HG02610 (cell line): ENCODE measurements at regions not wholly inside any gene's neighbourhood (a gene's known extent, or its start where the extent isn't known, plus 50 kb on each side); places are given as distances from the start of the nearest gene placed in this dataset.
"Not testable (repeated sequence)": the region's sequence is repeated elsewhere in the genome, so short reads cannot be mapped to it uniquely, and the experiment has no call there.

Experiments used
- ATAC-seq: cut with Tn5 transposase; IDR thresholded peaks from one replicate; pipeline ENCODE4 v1.9.1; 2021; ENCODE audit warnings: mild to moderate bottlenecking, moderate library complexity; ENCODE audit not compliant: unreplicated experiment

- ATAC-seq = no peak
Measured at GRCh38 chr5:96175090-96175489, 213.4 kb upstream of the ELL2 start.

GRCh38 chr5:96173366-96173765, 211.7 kb upstream of the ELL2 start:
- no peak for ATAC-seq

- no peak for ATAC-seq
Measured at GRCh38 chr5:96172436-96172835, 210.8 kb upstream of the ELL2 start.

GRCh38 chr5:96171973-96172372, 210.3 kb upstream of the ELL2 start:
- ATAC-seq = not testable (repeated sequence)

GRCh38 chr5:96170481-96171125, 209.0 kb upstream of the ELL2 start:
- ATAC-seq = not testable (repeated sequence)

- not testable (repeated sequence) for ATAC-seq
Measured at GRCh38 chr5:96168833-96169232, 207.2 kb upstream of the ELL2 start.

GRCh38 chr5:96159043-96159442, 197.4 kb upstream of the ELL2 start:
- no peak for ATAC-seq

GRCh38 chr5:96157841-96158291, 196.2 kb upstream of the ELL2 start:
- no peak for ATAC-seq

- ATAC-seq = no peak
Measured at GRCh38 chr5:96157077-96157780, 195.6 kb upstream of the ELL2 start.

GRCh38 chr5:96155147-96155546, 193.5 kb upstream of the ELL2 start:
- ATAC-seq = no peak

GRCh38 chr5:96151891-96152290, 190.2 kb upstream of the ELL2 start:
- ATAC-seq = peak; percentile 63

- ATAC-seq = no peak
Measured at GRCh38 chr5:96150007-96150406, 188.4 kb upstream of the ELL2 start.

- no peak for ATAC-seq
Measured at GRCh38 chr5:96149546-96149945, 187.9 kb upstream of the ELL2 start.

GRCh38 chr5:96149021-96149420, 187.4 kb upstream of the ELL2 start:
- ATAC-seq = no peak

- no peak for ATAC-seq
Measured at GRCh38 chr5:96148376-96148775, 186.7 kb upstream of the ELL2 start.

GRCh38 chr5:96147866-96148265, 186.2 kb upstream of the ELL2 start:
- no peak for ATAC-seq

- ATAC-seq = peak; percentile 93
Measured at GRCh38 chr5:96146675-96147074, 185.0 kb upstream of the ELL2 start.

- no peak for ATAC-seq
Measured at GRCh38 chr5:96144289-96144688, 182.6 kb upstream of the ELL2 start.

- ATAC-seq = no peak
Measured at GRCh38 chr5:96143450-96143849, 181.8 kb upstream of the ELL2 start.

- ATAC-seq = no peak
Measured at GRCh38 chr5:96142786-96143434, 181.3 kb upstream of the ELL2 start.

GRCh38 chr5:96142184-96142781, 180.6 kb upstream of the ELL2 start:
- no peak for ATAC-seq

GRCh38 chr5:96141749-96142148, 180.1 kb upstream of the ELL2 start:
- ATAC-seq = no peak
